ENCODE measurements at regions not wholly inside any gene's neighbourhood (a gene's known extent, or its start where the extent isn't known, plus 50 kb on each side); places are given as distances from the start of the nearest gene placed in this dataset.
A peak's percentile ranks its signal among the peaks of the same experiment; 100 is the strongest.

- no peak for ATAC-seq
These were observed 74.3 kb downstream of the SYNE3 start for GRCh38 chr14:95442016-95442632.

DNA sequence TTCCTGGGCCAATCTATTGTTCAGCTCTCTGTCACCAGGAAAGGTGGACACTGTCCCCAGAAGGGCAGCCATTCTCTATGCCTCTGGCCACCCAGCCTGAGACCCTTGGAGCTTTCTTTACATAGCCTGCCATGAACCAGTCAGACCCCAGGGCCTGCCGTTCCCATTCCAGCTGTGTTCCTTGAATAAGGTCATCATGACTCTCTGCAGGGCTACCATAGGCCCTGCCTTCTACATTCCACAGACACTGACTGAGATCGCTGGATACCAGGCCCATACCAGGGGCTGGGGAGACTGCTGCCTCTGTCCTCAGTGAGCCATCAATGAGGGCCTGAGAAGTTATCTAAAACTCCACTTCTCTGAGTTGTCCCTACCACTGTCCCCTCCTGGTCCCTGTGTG, 75.5 kb downstream of the SYNE3 start:
- no peak for ATAC-seq

DNA sequence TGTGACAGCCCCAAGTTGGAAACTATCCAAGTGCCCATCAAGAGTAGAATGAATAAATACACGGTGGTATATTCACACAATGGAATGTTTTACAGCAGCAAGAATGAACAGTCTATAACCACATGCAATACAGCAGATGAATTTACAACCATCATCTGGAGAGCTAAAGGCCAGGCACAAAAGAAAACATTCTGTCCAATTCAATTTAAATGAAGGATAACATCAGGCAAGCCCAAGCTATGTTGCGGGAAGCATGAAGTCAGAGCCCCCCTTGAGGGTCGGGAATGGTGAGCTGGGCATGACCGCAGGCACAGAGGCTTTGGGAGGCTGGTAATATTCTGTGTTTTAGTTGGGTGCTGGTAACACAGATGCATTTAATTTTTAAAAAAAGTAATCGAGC, 76.0 kb downstream of the SYNE3 start:
- ATAC-seq = no peak

DNA sequence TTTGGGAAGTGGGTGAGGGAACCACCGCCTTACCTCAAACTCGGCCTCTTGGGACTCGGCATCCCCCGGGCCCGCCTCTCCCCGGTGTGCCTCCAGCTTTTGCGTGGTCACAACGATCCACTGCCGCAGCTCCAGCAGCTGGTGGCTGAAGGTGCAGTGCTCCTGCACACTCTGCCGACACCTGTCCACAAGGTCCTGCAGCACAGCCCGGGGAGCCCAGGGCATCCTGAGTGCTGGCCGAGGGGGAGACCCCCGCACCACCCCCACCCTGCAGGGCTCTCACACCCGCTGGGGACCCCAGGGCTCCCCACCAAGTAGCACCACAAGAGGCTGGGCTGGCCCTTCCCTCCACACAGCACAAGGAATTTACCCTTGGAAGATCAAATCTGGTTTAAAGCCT, 76.6 kb downstream of the SYNE3 start:
- ATAC-seq = no peak

DNA sequence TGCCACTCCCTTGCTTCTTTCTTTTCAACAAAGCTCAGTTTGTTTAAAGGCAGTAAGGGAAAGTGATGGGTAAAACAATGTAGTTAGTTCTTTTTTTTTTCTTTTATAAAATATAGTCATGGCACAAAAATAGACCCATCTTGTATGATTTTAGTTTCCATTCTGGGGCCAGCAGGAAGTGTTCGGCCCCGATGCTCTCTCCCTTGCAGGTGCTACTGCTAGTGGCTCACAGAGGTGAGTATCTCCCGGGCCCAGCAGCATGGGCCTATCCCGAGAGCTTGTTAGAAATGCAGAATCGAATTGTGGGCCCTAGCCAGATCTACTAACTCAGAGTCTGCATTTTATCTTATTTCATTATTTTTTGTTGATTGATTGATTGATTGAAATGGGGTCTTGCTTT, 78.7 kb downstream of the SYNE3 start:
- ATAC-seq = no peak

- ATAC-seq = no peak
These were observed 80.1 kb downstream of the SYNE3 start for GRCh38 chr14:95436354-95436753.

DNA sequence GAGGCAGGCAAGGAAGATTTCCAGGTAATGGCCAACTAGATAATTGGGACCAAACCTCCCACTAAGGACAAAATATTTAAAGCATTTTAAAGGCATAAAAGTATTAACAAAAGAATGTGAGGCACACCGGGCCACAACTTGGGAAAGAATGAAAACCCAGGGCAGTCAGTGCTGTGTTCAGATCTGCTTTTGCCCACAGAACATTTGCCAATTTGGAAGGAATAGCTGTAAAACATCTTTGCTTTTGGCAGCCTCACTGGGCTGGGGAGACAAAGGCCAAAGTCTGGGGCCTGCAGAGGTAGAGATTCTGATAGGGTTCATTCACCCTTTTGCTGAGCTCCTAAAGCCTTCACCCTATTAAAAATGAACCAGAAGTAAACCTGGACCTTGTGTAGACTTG, 82.3 kb downstream of the SYNE3 start:
- no peak for ATAC-seq

DNA sequence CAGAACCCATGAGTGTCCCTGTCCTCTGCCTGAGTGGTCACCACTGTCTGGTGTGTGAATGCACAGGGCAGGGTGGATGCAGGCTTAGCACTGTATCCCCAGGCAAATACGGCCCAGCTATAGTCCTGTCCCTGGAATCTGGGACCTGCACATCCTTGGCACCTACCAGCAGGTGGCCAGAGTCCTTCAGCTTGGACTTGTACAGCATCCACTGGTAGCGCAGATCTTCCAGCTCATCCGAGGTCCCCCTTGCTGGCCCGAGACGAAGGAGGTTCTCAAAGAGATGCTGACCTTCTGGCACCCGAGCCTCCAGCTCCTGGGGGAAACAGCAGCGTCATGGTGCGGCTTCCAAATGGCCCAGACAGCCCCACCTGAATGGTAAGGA, 83.4 kb downstream of the SYNE3 start:
- no peak for ATAC-seq

- peak; percentile 57 for ATAC-seq
These were observed 84.0 kb downstream of the SYNE3 start for GRCh38 chr14:95432144-95433093.

GRCh38 chr14:95431199-95432143, 85.0 kb downstream of the SYNE3 start:
- peak; percentile 63 for ATAC-seq

- no peak for ATAC-seq
These were observed 87.9 kb downstream of the SYNE3 start for GRCh38 chr14:95428557-95428956.

DNA sequence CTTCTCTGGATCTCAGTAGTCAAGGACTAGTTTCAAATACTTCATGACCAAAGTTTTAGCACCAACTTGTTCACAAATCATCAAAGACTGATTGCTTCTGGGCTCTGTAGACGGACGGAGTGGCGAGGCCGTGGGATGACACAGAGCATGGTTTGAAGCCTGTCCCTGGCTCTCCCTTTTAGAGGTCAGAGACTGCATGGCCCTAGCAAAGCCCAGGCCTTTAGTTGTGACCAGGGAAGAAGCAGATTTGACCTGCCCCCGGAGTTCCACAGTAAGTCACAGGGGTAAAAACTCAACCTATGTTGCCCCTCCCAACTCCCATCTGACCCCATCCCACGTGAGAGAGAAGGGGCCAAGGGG, 90.4 kb downstream of the SYNE3 start:
- ATAC-seq = no peak

GRCh38 chr14:95425369-95426115, 90.9 kb downstream of the SYNE3 start:
- no peak for ATAC-seq

DNA sequence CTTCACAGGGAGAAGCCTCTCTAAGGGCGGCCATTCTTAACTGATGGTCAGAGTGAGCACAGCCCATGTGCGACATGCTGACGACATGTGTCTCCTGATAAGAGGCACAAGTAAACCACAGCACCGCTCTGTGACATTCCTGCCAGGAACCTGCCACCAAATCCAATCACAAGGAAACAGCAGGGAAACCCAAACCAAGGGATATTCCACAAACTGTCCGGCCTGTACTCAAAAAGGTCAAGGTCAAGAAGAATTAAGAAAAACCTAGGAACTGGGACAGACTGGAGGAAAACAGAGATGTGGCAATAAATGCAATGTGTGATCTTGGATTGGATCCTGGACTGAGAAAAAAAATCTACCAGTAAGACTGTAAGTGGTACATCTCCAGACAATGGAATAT, 91.9 kb downstream of the SYNE3 start:
- no peak for ATAC-seq

GRCh38 chr14:95421741-95422140, 94.7 kb downstream of the SYNE3 start:
- ATAC-seq = no peak

- ATAC-seq = no peak
These were observed 96.4 kb downstream of the SYNE3 start for GRCh38 chr14:95420060-95420459.

GRCh38 chr14:95419569-95419968, 96.9 kb downstream of the SYNE3 start:
- ATAC-seq = no peak

DNA sequence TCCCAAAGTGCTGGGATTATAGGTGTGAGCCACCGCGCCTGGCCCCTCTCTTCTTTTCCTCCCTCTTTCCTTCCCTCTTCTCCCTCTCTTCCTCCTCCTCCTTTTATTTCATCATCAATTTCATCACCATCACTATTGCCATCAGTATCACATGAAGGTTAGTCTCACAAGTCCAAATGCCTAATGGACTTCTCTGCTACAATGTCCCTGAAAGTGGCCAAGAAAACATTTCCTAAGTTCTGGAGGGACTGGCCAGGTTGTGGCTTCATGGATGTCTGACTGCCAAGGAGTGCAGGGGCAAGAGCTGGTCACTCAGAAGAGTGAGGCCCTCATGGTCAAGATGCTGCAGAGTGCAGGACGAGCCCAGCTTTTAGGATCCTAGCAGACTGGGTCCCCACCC, 97.6 kb downstream of the SYNE3 start:
- ATAC-seq = no peak

- no peak for ATAC-seq
These were observed 97.8 kb upstream of the CLMN start for GRCh38 chr14:95417492-95417891.

DNA sequence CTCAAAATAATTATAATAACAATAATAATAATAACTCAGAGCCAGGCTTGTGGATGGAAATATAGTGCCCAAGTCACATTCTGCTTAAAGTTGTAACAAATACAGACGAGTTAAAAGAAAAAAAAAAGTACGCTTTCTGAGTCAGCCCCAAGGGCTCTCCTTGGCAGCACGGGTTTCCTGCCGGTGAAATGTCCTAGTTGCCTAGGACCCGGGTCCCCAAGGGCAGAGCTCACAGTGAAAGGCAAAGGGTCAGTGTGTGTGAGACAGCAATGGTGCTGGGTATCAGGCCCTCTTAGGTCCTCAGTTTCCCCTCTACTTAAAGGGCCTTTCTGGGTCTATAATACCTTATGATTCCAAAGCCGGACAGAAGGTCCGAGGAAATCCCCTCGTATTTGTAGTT, 96.3 kb upstream of the CLMN start:
- ATAC-seq = no peak

DNA sequence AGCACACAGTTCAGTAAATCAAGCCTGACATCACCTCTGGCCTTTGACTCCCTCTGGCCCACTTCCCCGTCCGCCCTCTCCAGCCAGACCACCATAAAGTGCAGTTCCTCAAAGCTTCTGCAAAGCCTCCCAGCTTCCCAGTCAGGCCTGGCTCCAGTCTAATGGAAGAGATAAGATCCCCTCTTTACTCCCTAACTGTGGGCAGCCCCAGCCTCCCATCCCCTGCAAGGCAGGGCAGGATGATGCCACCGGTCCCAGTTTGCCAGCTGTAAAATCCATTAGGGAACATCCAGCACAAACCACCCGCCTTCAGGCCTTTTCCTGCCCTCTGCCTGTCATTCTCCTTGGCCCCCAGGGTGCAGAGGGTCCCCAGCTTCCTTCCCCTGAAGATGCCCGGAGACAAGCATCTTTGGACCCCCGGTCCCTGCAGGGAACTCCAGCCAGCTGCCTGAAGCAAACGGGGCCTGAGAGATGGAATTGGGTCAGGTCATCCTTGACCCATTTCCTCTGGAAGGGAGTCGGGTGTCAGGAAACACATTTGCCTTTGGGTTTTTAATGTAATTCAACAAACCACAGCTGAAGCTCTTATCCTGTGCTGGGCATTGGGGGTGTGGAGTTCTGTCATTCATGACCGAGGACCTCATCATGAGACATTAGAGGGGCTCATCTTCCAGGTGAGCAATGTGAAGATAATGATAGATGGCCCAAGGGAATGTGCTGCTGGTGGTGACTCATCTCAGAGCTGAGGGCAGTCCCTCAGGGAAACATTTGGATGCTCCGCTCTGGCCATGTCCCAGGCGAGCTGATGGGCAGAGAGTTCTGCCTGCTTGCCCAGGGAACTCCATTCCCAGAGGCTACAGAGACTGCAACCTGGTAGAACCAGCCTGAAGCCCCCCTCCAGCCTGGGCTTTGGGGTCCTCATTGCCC, 93.8 kb upstream of the CLMN start:
- no peak for ATAC-seq

All from esophagus mucosa (tissue), 1 donor.